ACHN (cell line): ENCODE measurements at regions not wholly inside any gene's neighbourhood (a gene's known extent, or its start where the extent isn't known, plus 50 kb on each side); places are given as distances from the start of the nearest gene placed in this dataset.

Experiments used
- DNase-seq: peaks from one replicate; pipeline ENCODE4 v3.0.0-alpha.2; 2015
- in situ Hi-C: cut with HindIII; loops from 2 replicates; pipeline ENCODE4 v1.10.0; 2017; ENCODE audit warnings: low sequenced_read_pairs, low pct_ligation_motif_present, low pct_unique_long_range_greater_than_20kb

- in situ Hi-C loops, result no loop called here
These were observed 86.9 kb upstream of the CLEC14A start for GRCh38 chr14:38342803-38343202.

DNA sequence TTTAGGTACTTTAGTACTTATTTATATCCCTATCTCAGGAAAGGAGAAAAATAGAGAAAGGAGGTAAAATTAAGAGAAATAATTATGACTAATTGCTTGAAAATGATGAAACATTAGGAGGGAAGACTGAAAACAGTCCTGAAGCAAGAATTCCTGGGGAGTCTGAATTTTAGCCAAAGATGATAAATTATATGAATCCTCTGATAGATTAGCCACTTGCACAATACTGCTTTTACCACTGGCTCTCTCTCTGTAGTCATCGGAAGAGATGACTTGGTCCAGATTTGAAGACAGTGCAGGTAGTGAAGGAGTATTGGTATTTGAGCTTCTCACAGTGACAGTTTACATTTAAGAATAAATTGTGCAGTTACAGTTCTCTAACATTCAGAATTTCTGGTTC is 83.8 kb upstream of the CLEC14A start:
- DNase-seq, result no peak
- in situ Hi-C loops, result no loop called here

More at GRCh38 chr14:38342803-38343202, 86.9 kb upstream of the CLEC14A start:
- no peak for DNase-seq

GRCh38 chr14:38336298-38336697 is 80.4 kb upstream of the CLEC14A start:
- in situ Hi-C loops, result no loop called here
- DNase-seq, result no peak

DNA sequence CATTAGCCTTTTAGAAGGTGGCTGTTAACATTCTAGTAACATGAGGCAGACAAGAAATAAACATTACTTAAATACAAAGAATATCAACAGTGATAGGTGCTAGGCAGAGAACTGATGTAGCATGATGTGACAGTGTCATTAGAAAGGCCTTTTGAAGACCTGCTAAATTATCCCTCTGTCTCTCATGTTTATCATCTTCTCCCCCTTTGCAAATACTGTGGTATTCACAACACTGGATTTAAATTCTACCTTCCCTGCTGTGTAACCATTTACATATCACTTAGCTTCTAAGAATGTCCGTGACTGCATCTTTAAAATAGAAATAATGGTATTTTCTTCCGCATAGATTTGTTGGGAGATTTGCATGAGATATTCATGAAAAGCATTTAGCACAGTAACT is 74.4 kb upstream of the CLEC14A start:
- no peak for DNase-seq
- in situ Hi-C loops, result no loop called here

GRCh38 chr14:38329246-38329645 is 73.4 kb upstream of the CLEC14A start:
- DNase-seq, result no peak
- in situ Hi-C loops, result no loop called here

DNA sequence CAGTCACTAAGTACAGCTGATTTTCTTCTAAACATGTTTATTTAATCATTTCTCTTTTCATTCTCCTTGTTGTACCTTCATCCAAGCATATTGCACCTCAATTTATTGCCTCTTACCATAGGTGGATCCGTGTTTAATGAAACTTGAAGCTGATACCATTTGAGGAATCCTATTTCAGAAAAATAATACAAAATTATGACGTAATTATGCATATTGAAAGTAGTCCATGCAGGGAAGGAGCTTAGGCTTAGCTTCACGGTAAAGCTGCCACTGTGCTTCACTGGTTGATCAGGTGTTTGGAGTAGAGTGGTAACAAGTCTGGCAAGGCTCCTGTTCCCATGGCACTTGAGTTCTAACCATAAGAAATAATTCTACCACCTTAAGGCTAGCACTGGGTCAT is 61.0 kb upstream of the CLEC14A start:
- in situ Hi-C loops, result no loop called here

DNA sequence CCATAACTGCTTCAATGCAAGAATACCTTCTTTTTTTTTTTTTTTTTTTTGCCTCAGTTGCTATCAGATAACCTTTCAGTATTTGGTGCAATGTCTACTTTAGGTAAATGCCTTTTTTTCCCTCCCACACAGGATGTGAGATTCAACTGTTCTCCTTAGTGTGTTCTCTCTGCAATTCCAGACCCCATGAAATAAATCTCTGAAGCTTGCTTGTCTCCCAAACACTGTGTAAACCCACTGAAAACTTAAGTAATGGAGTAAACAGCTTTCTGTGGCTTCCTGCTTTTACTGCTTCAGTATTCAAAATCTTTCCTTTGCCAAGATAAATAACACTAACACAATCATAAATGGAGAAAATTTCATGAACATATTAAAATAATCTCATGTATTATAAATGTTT is 55.8 kb upstream of the CLEC14A start:
- DNase-seq, result no peak
- in situ Hi-C loops, result no loop called here

More for the DNA sequence above, 61.0 kb upstream of the CLEC14A start:
- no peak for DNase-seq

- in situ Hi-C loops, result no loop called here
These were observed 54.6 kb upstream of the CLEC14A start for GRCh38 chr14:38310420-38310995.

DNA sequence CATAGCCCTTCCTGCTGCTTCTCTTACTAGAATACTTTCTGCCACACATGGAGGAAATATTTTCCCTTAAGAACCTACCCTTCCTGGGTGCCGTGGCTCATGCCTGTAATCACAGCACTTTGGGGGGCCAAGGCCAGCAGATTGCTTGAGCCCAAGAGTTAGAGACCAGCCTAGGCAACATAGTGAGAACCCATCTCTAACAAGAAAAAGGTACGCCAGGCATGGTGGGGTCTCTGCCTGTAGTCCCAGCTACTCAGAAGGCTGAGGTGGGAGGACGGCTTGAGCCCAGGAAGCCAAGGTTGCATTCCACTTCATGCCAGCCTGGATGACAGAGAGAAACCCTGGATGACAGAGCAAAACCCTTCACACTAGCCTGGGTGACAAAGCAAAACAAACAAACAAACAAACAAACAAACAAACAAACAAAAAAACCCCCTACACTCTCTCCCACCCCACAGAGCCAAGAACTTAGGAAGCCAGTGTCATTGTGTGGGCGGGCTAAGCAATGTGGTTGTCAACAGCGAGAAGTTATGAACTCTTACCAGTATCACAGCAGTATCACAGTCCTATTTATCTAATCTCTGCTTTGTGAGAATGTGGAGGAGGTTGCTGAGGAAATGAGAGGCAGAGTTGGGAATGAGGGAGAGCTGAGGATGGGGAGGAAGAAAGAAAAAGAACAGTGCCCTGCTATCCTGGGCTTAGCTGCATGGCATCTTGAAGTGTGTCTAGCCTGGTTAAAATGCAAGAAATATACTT is 53.8 kb upstream of the CLEC14A start:
- in situ Hi-C loops, result no loop called here
- no peak for DNase-seq

More at GRCh38 chr14:38310420-38310995, 54.6 kb upstream of the CLEC14A start:
- no peak for DNase-seq
